Glomerular visceral epithelial cell (primary cell): ENCODE measurements at regions not wholly inside any gene's neighbourhood (a gene's known extent, or its start where the extent isn't known, plus 50 kb on each side); places are given as distances from the start of the nearest gene placed in this dataset.

Experiments
- DNase-seq: peaks from one replicate; pipeline ENCODE4 v3.0.0-alpha.2; 2016; ENCODE audit errors: extremely low spot score

- no peak for DNase-seq
Measured at GRCh38 chr15:97875513-97876280, 84.8 kb upstream of the ARRDC4 start.

DNA sequence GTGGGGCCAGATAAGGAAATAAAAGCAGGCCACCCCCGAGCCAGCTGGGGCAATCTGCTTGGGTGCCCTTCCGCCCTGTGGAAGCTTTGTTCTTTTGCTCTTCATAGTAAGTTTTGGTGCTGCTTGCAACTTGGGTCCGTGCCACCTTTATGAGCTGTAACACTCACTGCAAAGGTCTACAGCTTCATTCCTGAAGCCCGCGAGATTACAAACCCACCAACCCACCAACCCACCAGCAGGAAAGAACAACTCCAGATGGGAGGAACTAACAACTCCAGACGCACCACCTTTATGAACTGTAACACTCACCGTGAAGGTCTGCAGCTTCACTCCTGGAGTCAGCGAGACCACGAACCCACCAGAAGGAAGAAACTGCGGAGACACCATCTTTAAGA lies 84.2 kb upstream of the ARRDC4 start:
- no peak for DNase-seq

GRCh38 chr15:97881346-97881965 lies 79.0 kb upstream of the ARRDC4 start:
- DNase-seq: no peak

- no peak for DNase-seq
Measured at GRCh38 chr15:97884513-97885131, 75.9 kb upstream of the ARRDC4 start.

GRCh38 chr15:97890307-97890706 lies 70.2 kb upstream of the ARRDC4 start:
- DNase-seq: no peak

DNA sequence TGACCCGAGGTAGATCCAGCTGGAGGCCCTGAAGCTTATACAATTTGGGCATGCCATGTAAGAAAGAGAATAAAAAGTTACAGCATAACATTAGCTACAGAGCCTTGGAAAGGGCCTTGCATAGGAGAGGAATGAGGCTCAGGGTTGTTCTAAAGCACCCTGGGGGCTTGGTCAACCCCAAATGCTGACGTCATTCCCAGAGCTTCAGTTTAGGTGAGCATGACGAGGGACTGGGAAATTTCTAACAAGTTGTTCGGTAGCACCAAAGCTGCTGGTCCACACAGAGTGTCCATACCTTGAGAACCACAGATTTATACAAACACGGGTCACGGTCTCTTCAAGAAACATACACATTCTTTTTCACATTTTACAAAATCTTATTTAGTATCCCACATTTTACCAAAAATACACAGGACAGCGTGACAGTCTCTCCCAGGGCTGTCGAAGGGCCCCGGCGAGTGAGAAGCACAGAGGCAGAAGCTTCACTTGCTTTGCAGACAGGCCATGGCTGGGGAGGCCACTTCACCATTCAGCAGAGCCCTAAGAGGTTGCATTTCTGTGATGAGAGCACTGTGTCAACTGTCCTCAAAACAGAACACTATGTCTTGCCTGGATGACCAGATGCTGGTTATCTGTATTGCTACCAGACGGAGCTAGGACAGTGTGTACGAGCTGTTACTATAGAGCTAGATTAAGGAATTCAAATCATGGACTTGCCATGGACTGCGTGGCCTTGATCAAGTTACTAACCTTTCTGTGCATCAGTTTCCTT lies 68.2 kb upstream of the ARRDC4 start:
- DNase-seq: no peak

GRCh38 chr15:97893967-97894366 lies 66.5 kb upstream of the ARRDC4 start:
- DNase-seq: no peak

- DNase-seq: no peak
Measured at GRCh38 chr15:97899981-97900380, 60.5 kb upstream of the ARRDC4 start.

GRCh38 chr15:97902140-97902780 lies 58.2 kb upstream of the ARRDC4 start:
- no peak for DNase-seq

GRCh38 chr15:97903560-97903959 lies 56.9 kb upstream of the ARRDC4 start:
- no peak for DNase-seq

DNA sequence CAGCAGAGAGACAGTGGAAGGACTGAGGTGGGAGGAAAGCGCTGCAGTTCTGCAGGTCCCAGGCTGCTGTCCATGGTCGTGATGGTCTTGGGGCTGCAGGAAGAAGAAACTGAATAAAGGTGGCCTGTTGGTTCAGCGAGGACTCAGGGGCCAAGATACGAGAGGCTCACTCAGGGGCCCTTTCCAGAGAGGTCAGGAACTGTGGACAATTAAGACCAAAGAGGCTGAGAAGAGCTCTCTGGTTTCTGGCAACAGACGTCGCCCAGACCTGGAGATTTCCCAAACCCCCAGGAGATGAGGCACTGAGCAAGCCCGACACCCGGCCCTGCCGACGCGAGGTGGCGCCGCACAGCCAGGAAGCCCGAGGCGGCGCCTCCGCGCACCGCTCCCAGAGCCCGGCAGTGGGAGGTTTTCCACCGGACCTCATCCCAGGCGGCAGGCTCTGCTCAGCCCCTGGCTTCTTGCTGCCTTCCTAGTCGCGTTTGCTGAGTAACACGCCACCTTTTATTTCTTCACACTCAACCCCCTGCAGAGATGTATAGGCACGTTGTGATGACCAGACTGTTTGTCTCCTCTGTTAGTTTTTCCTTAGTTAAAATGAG lies 56.4 kb upstream of the ARRDC4 start:
- DNase-seq: peak; percentile 50

GRCh38 chr15:97909291-97909891 lies 51.1 kb upstream of the ARRDC4 start:
- DNase-seq: peak; percentile 43
